VCaP (cell line): ENCODE measurements at regions not wholly inside any gene's neighbourhood (a gene's known extent, or its start where the extent isn't known, plus 50 kb on each side); places are given as distances from the start of the nearest gene placed in this dataset.
"Not testable (repeated sequence)": the region's sequence is repeated elsewhere in the genome, so short reads cannot be mapped to it uniquely, and the experiment has no call there.

Source experiments
- H3K27ac ChIP-seq: fragments of 450-650 bp; 2 replicates; pipeline ENCODE4 v1.5.1; 2017
- TF ChIP-seq, protein P1 (sequence below): fragments of 450-650 bp; conservative IDR thresholded peaks from 2 replicates; pipeline ENCODE4 v1.5.1; 2017; ENCODE audit warnings: mild to moderate bottlenecking, moderate library complexity

DNA sequence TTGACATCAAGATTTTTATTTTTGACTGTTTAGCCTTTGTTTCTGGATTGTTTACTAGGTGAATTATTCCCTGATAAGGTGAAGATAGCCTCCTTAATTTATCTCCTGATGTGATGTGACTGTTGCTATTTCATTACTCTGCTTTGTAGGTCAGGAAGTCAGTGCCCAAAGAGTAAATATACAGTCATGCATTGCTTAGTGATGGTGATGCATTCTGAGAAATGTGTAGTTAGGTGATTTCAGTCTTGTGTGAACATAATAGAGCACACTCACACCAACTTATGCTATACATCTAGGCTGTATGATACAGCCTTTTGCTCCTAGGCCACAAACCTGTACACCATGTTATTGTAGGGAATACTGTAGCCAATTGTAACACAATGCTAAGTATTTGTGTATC lies 102.4 kb upstream of the THUMPD2 start:
- no peak overlapping the region for H3K27ac ChIP-seq
- TF ChIP-seq, protein P1, sequence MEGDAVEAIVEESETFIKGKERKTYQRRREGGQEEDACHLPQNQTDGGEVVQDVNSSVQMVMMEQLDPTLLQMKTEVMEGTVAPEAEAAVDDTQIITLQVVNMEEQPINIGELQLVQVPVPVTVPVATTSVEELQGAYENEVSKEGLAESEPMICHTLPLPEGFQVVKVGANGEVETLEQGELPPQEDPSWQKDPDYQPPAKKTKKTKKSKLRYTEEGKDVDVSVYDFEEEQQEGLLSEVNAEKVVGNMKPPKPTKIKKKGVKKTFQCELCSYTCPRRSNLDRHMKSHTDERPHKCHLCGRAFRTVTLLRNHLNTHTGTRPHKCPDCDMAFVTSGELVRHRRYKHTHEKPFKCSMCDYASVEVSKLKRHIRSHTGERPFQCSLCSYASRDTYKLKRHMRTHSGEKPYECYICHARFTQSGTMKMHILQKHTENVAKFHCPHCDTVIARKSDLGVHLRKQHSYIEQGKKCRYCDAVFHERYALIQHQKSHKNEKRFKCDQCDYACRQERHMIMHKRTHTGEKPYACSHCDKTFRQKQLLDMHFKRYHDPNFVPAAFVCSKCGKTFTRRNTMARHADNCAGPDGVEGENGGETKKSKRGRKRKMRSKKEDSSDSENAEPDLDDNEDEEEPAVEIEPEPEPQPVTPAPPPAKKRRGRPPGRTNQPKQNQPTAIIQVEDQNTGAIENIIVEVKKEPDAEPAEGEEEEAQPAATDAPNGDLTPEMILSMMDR = no peak

DNA sequence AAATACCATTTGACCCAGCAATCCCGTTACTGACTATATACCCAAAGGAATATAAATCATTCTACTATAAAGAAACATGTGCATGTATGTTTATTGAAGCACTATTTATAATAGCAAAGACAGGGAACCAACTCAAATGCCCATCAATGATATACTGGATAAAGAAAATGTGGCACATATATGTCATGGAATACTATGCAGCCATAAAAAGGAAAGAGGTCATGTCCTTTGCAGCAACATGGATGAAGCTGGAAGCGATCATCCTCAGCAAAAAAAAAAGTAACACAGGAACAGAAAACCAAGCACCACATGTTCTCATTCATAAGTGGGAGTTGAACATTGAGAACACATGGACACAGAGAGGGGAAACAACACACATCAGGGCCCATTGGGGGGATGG lies 99.9 kb upstream of the THUMPD2 start:
- not testable (repeated sequence) for H3K27ac ChIP-seq

DNA sequence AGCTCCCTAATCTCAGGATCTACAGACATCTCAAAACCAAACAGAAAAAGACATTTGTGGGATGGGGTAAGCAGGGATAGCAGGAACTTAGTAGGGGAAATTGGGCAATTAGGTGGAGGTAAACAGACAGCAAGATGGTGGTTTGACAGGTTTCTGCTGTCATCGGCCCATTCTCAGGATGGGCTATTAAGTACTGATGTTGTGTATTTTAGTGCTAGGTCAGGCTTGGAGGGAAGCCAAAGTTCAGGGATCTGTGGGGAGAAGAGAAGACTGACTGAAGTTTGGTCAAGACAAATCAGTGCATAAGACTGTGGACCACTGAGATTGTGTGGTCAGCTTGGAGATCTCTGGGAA lies 96.8 kb upstream of the THUMPD2 start:
- H3K27ac ChIP-seq = no peak overlapping the region
- TF ChIP-seq, protein P1 = no peak

DNA sequence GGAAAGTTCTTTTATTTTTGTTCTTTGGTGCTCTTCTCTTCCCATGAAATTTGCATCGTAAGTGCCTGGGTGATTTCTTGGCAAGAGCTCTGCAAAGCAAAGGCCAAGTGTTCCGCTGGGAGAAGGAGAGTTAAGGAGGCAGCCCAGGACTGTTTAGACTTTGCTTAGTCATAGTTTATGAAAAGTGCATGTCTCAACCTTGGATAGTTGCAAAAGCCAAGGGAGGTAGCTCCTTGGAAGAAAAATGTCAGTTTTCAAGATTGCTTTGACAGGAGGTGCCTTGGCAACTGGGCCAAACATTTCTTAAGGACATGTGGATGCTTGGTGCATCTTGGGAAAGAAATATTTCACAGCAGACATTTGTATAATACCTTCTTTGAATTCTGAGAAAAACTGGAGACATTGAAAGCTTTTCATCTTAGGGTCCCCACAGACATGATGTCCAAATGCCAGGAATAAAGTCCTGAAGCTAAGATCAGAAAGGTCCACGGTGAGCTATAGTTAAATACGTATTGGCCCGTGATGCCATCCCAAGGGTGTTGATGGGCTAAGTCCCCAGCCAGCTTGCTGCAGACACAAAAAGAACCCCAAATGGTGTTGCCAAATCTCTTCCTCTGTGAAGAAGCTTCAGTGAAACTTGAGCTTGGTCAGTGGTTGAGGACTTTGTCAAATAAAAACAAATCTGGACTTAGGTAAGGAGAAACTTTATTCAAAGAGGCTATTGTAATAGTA lies 96.3 kb upstream of the THUMPD2 start:
- TF ChIP-seq, protein P1 = no peak
- no peak overlapping the region for H3K27ac ChIP-seq

DNA sequence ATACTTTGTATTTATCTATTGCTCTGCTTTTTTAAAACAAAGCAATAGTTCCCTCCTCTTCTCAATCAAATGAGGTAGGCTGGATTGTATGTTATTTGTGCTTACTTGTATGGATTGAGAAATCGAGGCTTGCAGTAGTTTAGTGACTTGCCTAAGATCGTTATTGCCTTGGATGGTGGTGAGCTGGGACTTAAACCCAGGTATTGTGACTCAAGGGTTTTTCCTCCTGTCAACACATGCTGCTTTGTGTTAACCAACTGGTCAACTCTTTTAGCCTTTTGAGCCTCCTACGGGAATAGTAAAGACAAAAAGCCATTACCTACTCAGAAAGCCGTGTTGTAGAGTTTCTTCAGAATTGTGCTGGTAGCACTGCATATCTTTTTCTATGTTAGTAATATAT lies 95.2 kb upstream of the THUMPD2 start:
- TF ChIP-seq, protein P1 = no peak
- H3K27ac ChIP-seq = no peak overlapping the region

DNA sequence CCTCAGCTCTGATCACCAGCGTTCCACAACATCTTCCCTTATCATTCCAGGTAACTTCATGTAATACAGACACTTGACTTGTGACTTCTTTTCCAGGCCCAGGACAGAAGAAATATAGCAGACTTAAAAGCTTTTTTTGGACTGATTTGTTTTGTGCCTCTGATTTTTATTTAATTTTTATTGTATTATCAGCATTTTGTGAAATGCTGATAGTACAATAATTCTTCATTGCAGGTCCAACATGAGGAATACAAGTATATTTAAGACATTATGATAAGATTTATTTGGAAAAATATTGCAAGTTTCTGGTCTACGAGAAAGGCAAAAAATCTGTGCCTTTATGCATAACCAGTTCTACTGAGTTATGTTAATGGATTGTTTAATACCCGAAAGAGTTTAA lies 94.5 kb upstream of the THUMPD2 start:
- TF ChIP-seq, protein P1 = no peak
- no peak overlapping the region for H3K27ac ChIP-seq

DNA sequence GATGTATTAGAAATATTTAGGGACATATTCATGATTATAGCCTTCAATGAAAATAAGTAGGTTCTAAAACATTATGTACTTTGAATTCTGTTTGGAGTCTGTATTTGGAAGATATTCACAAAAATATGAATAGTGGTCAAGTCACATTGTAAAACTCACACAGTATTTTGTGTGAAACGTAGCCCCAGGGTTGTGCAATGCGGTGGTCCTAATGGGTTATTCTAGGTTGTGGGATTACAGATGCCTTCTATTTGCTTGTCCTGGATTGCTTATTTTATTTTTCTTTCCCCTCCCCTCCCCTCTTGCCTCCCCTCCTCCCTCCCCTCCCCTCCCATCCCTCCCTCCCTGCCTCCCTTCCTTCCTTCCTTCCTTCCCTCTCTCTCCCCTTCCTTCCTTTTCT lies 93.7 kb upstream of the THUMPD2 start:
- TF ChIP-seq, protein P1 = no peak

DNA sequence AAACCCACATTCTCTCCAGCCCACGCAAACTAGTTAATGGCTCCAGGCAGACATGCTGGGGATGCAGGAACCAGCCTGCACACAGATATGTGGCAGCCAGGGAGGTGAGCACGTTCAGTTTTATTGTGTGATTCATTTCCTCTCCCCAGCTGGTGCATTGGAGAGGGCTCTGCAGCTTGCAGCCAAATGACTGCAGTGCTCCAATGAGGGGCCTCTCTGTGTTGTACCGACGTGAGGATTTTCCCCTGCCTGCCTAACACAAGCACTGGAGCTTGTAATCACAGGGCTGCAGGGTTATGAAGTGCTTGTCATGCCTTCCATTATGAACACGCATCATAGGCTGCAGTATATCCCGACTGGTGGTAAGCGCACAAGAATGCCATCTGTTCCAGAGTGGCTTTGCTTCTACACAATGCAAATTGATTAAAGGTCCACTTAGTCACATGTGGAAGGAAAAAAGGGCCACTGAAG lies 92.3 kb upstream of the THUMPD2 start:
- H3K27ac ChIP-seq = no peak overlapping the region
- TF ChIP-seq, protein P1 = no peak

More for the DNA sequence above, 93.7 kb upstream of the THUMPD2 start:
- no peak overlapping the region for H3K27ac ChIP-seq
